Lung (tissue), 11 donors: ENCODE measurements at regions not wholly inside any gene's neighbourhood (a gene's known extent, or its start where the extent isn't known, plus 50 kb on each side); places are given as distances from the start of the nearest gene placed in this dataset.
"Not testable (repeated sequence)": the region's sequence is repeated elsewhere in the genome, so short reads cannot be mapped to it uniquely, and the experiment has no call there.

Source experiments
- ATAC-seq: fragments of 200-7000 bp; cut with Tn5 transposase; one replicate; pipeline ENCODE4 v1.9.1; 2020; ENCODE audit warnings: moderate number of reproducible peaks; ENCODE audit not compliant: insufficient read depth, low FRiP score
- DNase-seq, 3 donors: peaks; one replicate each; pipeline ENCODE4 v3.0.0-alpha.2; 2013 to 2017
- H3K27ac ChIP-seq, 2 donors: one replicate each; pipeline ENCODE4 v1.5.1; 2013; ENCODE audit warnings: mild to moderate bottlenecking in 2 of 2, moderate library complexity in 2 of 2, control low read depth in 1 of 2, inconsistent platforms in 1 of 2, low read depth in 1 of 2, low read length in 1 of 2
- H3K27me3 ChIP-seq, 3 donors: one replicate each; pipeline ENCODE4 v1.5.1; 2013; ENCODE audit warnings: low read length in 2 of 3; ENCODE audit not compliant: control insufficient read depth in 3 of 3, insufficient read depth in 3 of 3
- H3K36me3 ChIP-seq, 4 donors: one replicate each; pipeline ENCODE4 v1.5.1; 2013; ENCODE audit warnings: low read length in 4 of 4, mild to moderate bottlenecking in 1 of 4, moderate library complexity in 1 of 4; ENCODE audit not compliant: control insufficient read depth in 4 of 4, insufficient read depth in 4 of 4
- H3K4me1 ChIP-seq, 5 donors: one replicate each; pipeline ENCODE4 v1.5.1; 2013; ENCODE audit warnings: low read length in 5 of 5, mild to moderate bottlenecking in 2 of 5, moderate library complexity in 1 of 5; ENCODE audit not compliant: control insufficient read depth in 5 of 5, insufficient read depth in 5 of 5
- H3K4me3 ChIP-seq: one replicate; pipeline ENCODE4 v1.5.1; 2013; ENCODE audit warnings: mild to moderate bottlenecking, control low read depth, moderate library complexity
- H3K9ac ChIP-seq, 2 donors: one replicate each; pipeline ENCODE4 v1.5.1; 2013; ENCODE audit warnings: low read length in 2 of 2, control low read depth in 1 of 2; ENCODE audit not compliant: insufficient read depth in 1 of 2
- H3K9me3 ChIP-seq, 4 donors: one replicate each; pipeline ENCODE4 v1.5.1; 2013; ENCODE audit warnings: low read length in 3 of 4, mild to moderate bottlenecking in 1 of 4, moderate library complexity in 1 of 4; ENCODE audit not compliant: control insufficient read depth in 4 of 4, insufficient read depth in 3 of 4
- WGBS, 2 donors: extraction: QIAGEN DNeasy Blood & Tissue Kit; methylation state at CpG; one replicate each; pipeline ENCODE4 v1.1.7; 2013; 5-methylcytosine and 5-hydroxymethylcytosine counted together
- TF ChIP-seq, protein P1 (sequence below): IDR thresholded peaks from 2 replicates; pipeline ENCODE4 v1.5.1; 2012; ENCODE audit warnings: mild to moderate bottlenecking; ENCODE audit errors: control extremely low read depth, extremely low read depth
- donor health status: control.
- donor health status: control.
- donor health status: Bipolar disorder and iron deficiency.
- donor health status: healthy.
- donor health status: DM: yes; HTN: yes; CAD: no.

DNA sequence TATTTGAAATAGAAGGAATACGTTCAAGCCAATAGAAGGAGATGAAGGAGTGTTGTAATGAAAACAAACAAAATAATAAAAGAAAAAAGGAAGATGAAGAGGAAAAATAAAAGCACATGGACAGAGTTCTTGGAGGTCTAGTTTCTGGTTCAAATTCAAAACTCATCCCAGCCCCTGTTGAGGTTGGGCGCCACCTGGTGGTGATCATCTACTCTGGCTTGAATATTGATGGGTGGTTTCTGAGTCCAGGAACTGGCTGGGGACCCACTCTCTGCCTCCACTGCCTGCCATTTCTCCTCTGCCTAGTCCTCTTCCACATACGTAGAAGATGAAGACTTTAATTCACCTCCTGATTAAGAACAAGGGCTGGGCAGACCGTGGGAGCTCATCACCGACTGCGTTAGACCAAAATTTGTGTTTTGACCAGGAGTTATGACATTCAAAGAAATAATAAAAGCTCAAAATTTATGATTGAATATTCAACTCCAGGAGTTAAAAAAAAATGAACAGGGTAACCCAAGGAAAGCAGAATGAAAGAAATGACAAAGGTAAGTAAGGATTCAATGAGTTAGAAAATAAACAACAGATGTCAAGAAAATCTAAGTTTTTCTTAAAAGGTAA lies 99.0 kb upstream of the SLC1A3 start:
- DNase-seq (peak; percentile 51 to 63 (median 56)), ATAC-seq (no peak)
- H3K9ac ChIP-seq = no peak overlapping the region
- H3K27me3 ChIP-seq = no peaks in the 10 kb centered on the region
- H3K9me3 ChIP-seq = peaks cover 0 to 1% (median 0%) of the 10 kb centered on the region in 4 donors
- no peaks in the 10 kb centered on the region for H3K36me3 ChIP-seq
- H3K4me1 ChIP-seq = peaks cover 0 to 5% (median 0%) of the 10 kb centered on the region in 5 donors
- TF ChIP-seq, protein P1, sequence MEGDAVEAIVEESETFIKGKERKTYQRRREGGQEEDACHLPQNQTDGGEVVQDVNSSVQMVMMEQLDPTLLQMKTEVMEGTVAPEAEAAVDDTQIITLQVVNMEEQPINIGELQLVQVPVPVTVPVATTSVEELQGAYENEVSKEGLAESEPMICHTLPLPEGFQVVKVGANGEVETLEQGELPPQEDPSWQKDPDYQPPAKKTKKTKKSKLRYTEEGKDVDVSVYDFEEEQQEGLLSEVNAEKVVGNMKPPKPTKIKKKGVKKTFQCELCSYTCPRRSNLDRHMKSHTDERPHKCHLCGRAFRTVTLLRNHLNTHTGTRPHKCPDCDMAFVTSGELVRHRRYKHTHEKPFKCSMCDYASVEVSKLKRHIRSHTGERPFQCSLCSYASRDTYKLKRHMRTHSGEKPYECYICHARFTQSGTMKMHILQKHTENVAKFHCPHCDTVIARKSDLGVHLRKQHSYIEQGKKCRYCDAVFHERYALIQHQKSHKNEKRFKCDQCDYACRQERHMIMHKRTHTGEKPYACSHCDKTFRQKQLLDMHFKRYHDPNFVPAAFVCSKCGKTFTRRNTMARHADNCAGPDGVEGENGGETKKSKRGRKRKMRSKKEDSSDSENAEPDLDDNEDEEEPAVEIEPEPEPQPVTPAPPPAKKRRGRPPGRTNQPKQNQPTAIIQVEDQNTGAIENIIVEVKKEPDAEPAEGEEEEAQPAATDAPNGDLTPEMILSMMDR = peak; percentile 67
- H3K4me3 ChIP-seq = no peak overlapping the region
- no peak overlapping the region for H3K27ac ChIP-seq
- 55 to 57% methylated on average over 6 of the region's 6 CpGs for WGBS, 2 donors

DNA sequence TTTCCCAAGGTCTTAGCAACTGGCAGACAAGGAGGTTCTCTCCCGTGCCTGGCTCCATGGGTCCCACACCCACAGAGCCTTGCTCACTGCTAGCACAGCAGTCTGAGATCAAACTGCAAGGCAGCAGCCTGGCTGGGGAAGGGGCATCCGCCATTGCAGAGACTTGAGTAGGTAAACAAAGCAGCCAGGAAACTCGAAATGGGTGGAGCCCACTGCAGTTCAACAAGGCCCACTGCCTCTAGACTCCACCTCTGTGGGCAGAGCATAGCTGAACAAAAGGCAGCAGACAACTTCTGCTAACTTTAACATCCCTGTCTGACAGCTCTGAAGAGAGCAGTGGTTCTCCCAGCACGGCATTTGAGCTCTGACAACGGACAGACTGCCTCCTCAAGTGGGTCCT lies 98.1 kb upstream of the SLC1A3 start:
- DNase-seq, H3K27me3 ChIP-seq, H3K36me3 ChIP-seq, H3K27ac ChIP-seq, H3K9me3 ChIP-seq, ATAC-seq, H3K4me1 ChIP-seq, H3K9ac ChIP-seq, H3K4me3 ChIP-seq: not testable (repeated sequence)
- WGBS, 2 donors = 49 to 65% methylated on average over 5 of the region's 5 CpGs

DNA sequence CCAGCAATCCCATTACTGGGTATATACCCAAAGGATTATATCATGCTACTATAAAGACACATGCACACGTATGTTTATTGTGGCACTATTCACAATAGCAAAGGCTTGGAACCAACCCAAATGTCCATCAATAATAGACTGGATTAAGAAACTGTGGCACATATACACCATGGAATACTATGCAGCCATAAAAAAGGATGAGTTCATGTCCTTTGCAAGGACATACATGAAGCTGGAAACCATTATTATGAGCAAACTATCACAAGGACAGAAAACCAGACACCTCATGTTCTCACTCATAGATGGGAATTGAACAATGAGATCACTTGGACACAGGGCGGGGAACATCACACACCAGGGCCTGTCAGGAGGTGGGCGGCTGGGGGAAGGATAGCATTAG lies 92.8 kb upstream of the SLC1A3 start:
- not testable (repeated sequence) for H3K4me1 ChIP-seq, H3K4me3 ChIP-seq, ATAC-seq, DNase-seq, H3K36me3 ChIP-seq, H3K9me3 ChIP-seq, H3K9ac ChIP-seq, H3K27ac ChIP-seq, H3K27me3 ChIP-seq
- WGBS, 2 donors = 94 to 95% methylated on average over 3 of the region's 3 CpGs

DNA sequence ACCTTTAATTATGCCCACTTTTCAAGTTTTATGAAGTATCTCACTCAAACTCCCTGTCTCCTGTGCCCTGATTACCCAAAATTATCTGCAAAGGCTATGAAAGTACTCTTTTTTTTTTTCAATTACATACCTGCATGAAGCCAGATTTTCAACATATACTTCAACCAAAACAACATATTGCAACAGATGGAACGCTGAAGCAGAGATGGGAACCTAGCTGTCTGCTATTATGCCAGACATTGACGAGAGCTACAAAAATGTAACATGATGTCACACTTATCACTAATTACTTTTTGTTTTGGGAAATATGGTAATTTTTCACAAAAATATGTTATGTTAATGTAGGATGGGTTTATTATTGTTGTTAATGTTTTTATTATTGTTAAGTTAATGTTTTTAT lies 86.5 kb upstream of the SLC1A3 start:
- no peaks in the 10 kb centered on the region for H3K36me3 ChIP-seq
- no peak overlapping the region for H3K27ac ChIP-seq
- ATAC-seq (no peak), DNase-seq (no peak)
- no peak overlapping the region for H3K9ac ChIP-seq
- peaks cover 0 to 5% (median 0%) of the 10 kb centered on the region in 5 donors for H3K4me1 ChIP-seq
- no peaks in the 10 kb centered on the region for H3K27me3 ChIP-seq
- TF ChIP-seq, protein P1 = no peak
- no peak overlapping the region for H3K4me3 ChIP-seq
- WGBS, 2 donors = 90 to 92% methylated on average over 2 of the region's 2 CpGs
- peaks cover 0 to 2% (median 0%) of the 10 kb centered on the region in 4 donors for H3K9me3 ChIP-seq
